Left lung (tissue), 4 donors: ENCODE measurements at regions not wholly inside any gene's neighbourhood (a gene's known extent, or its start where the extent isn't known, plus 50 kb on each side); places are given as distances from the start of the nearest gene placed in this dataset.

Source experiments
- ATAC-seq: fragments of 200-7000 bp; cut with Tn5 transposase; one replicate; pipeline ENCODE4 v1.9.1; 2020; ENCODE audit warnings: moderate library complexity
- DNase-seq, 4 donors: peaks; one replicate each; pipeline ENCODE4 v3.0.0-alpha.2; 2013 to 2020
- H3K27ac ChIP-seq, 2 donors: fragments of 200-600 bp; sonication (generic) in 1 of 2; one replicate each; pipeline versions ENCODE4 v1.5.0 to v1.8.0; 2020 to 2021
- H3K27me3 ChIP-seq, 2 donors: fragments of 200-600 bp; sonication (generic) in 1 of 2; one replicate each; pipeline versions ENCODE4 v1.5.0 to v1.8.0; 2020 to 2021
- H3K36me3 ChIP-seq, 2 donors: fragments of 200-600 bp; sonication (generic) in 1 of 2; one replicate each; pipeline versions ENCODE4 v1.5.0 to v1.8.0; 2020 to 2021
- H3K4me1 ChIP-seq, 2 donors: fragments of 200-600 bp; one replicate each; pipeline ENCODE4 v1.8.0; 2021
- H3K4me3 ChIP-seq, 2 donors: fragments of 200-600 bp; sonication (generic) in 1 of 2; one replicate each; pipeline versions ENCODE4 v1.5.0 to v1.8.0; 2020 to 2021; ENCODE audit warnings: mild to moderate bottlenecking in 1 of 2
- H3K9me3 ChIP-seq, 2 donors: fragments of 200-600 bp; sonication (generic) in 1 of 2; one replicate each; pipeline versions ENCODE4 v1.5.0 to v1.8.0; 2020 to 2021
- CTCF ChIP-seq, 2 donors: fragments of 200-600 bp; sonication (generic) in 1 of 2; IDR thresholded peaks; one replicate each; pipeline versions ENCODE4 v1.5.0 to v1.8.0; 2021; ENCODE audit warnings: antibody characterized with exemption in 2 of 2
- intact Hi-C, 2 donors: fragments of 100-400 bp; cut with DNase I; formaldehyde crosslinking; loops; one replicate each; pipeline versions ENCODE4 v1.11.2 to v1.14.2; 2022
- donor health status: DM: no; HTN: yes; CAD: no.
- donor health status: DM: no; HTN: no; CAD: no.

GRCh38 chr4:28227764-28228163 lies 1367.1 kb downstream of the STIM2 start:
- Histone ChIP-seq H3K4me1 (no peaks in the 10 kb centered on the region), H3K4me3 (no peak overlapping the region), H3K27me3 (no peaks in the 10 kb centered on the region), H3K36me3 (no peaks in the 10 kb centered on the region), H3K9me3 (no peaks in the 10 kb centered on the region), H3K27ac (no peak overlapping the region)
- ATAC-seq (no peak), DNase-seq (no peak)
- TF ChIP-seq CTCF (IDR thresholded peaks at IDR 0.05), result no peak
- intact Hi-C loops, result no loop called here

- H3K27ac ChIP-seq, result no peak overlapping the region
- H3K4me3 ChIP-seq, result no peak overlapping the region
- H3K27me3 ChIP-seq, result no peaks in the 10 kb centered on the region
- DNase-seq (peak in 2 of 4 donors; percentile 23), ATAC-seq (no peak)
- H3K4me1 ChIP-seq, result no peaks in the 10 kb centered on the region
- intact Hi-C loops, result no loop called here
- no peaks in the 10 kb centered on the region for H3K9me3 ChIP-seq
- no peak for TF ChIP-seq CTCF (IDR thresholded peaks at IDR 0.05)
- no peaks in the 10 kb centered on the region for H3K36me3 ChIP-seq
Measured at GRCh38 chr4:28228561-28229491, 1368.2 kb downstream of the STIM2 start.

- H3K4me3 ChIP-seq, result no peak overlapping the region
- H3K4me1 ChIP-seq, result no peaks in the 10 kb centered on the region
- DNase-seq, result no peak
- intact Hi-C loops, result no loop called here
- no peak for ATAC-seq
- no peaks in the 10 kb centered on the region for H3K36me3 ChIP-seq
- H3K27ac ChIP-seq, result no peak overlapping the region
- H3K27me3 ChIP-seq, result no peaks in the 10 kb centered on the region
- no peak for TF ChIP-seq CTCF (IDR thresholded peaks at IDR 0.05)
- no peaks in the 10 kb centered on the region for H3K9me3 ChIP-seq
Measured at GRCh38 chr4:28232376-28232775, 1371.7 kb downstream of the STIM2 start.

- H3K27me3 ChIP-seq, result no peaks in the 10 kb centered on the region
- no peaks in the 10 kb centered on the region for H3K4me1 ChIP-seq
- intact Hi-C loops, result no loop called here
- no peak for TF ChIP-seq CTCF (IDR thresholded peaks at IDR 0.05)
- no peak overlapping the region for H3K4me3 ChIP-seq
- no peaks in the 10 kb centered on the region for H3K36me3 ChIP-seq
- DNase-seq, result no peak
- no peak for ATAC-seq
- no peaks in the 10 kb centered on the region for H3K9me3 ChIP-seq
- no peak overlapping the region for H3K27ac ChIP-seq
Measured at GRCh38 chr4:28232951-28233350, 1372.3 kb downstream of the STIM2 start.

- no peak for TF ChIP-seq CTCF (IDR thresholded peaks at IDR 0.05)
- Histone ChIP-seq H3K4me1 (no peaks in the 10 kb centered on the region), H3K36me3 (no peaks in the 10 kb centered on the region), H3K9me3 (no peaks in the 10 kb centered on the region), H3K27me3 (no peaks in the 10 kb centered on the region), H3K4me3 (no peak overlapping the region), H3K27ac (no peak overlapping the region)
- DNase-seq, result no peak
- ATAC-seq, result no peak
- intact Hi-C loops, result no loop called here
Measured at GRCh38 chr4:28233724-28234123, 1373.1 kb downstream of the STIM2 start.
